ENCODE measurements at regions not wholly inside any gene's neighbourhood (a gene's known extent, or its start where the extent isn't known, plus 50 kb on each side); places are given as distances from the start of the nearest gene placed in this dataset.
"Not testable (repeated sequence)": the region's sequence is repeated elsewhere in the genome, so short reads cannot be mapped to it uniquely, and the experiment has no call there.

GRCh38 chr22:34829485-34829884 is 236.5 kb upstream of the ISX start:
- TF ChIP-seq CTCF (IDR thresholded peaks at IDR 0.05; ENCODE audit: borderline replicate concordance, extremely low read depth, insufficient read depth) = no peak
- DNase-seq (no peak), FAIRE-seq (no peak)
- Histone ChIP-seq H3K36me3 (ENCODE audit: control insufficient read depth in 2 of 3, insufficient read depth in 3 of 3, low read length in 3 of 3) (no peaks in the 10 kb centered on the region), H3K27ac (ENCODE audit: low read depth in 2 of 2, low read length in 2 of 2) (no peak overlapping the region), H3K4me1 (ENCODE audit: control insufficient read depth in 2 of 3, insufficient read depth in 2 of 3, low read depth in 1 of 3, low read length in 3 of 3) (peaks cover 0 to 2% (median 0%) of the 10 kb centered on the region in 3 donors), H3K9ac (ENCODE audit: low read length in 3 of 3) (no peak overlapping the region), H3K9me3 (ENCODE audit: control insufficient read depth in 2 of 3, insufficient read depth in 1 of 3, low read length in 3 of 3) (no peaks in the 10 kb centered on the region), H3K4me3 (ENCODE audit: low read length in 3 of 3) (no peak overlapping the region), H3K27me3 (ENCODE audit: control insufficient read depth, insufficient read depth, low read length) (no peaks in the 10 kb centered on the region)
- intact Hi-C loops (cut with DNase I) = no loop called here

- Histone ChIP-seq H3K27me3 (ENCODE audit: control insufficient read depth, insufficient read depth, low read length) (no peaks in the 10 kb centered on the region), H3K36me3 (ENCODE audit: control insufficient read depth in 2 of 3, insufficient read depth in 3 of 3, low read length in 3 of 3) (no peaks in the 10 kb centered on the region), H3K4me1 (ENCODE audit: control insufficient read depth in 2 of 3, insufficient read depth in 2 of 3, low read depth in 1 of 3, low read length in 3 of 3) (no peaks in the 10 kb centered on the region), H3K27ac (ENCODE audit: low read depth in 2 of 2, low read length in 2 of 2) (no peak overlapping the region), H3K9me3 (ENCODE audit: control insufficient read depth in 2 of 3, insufficient read depth in 1 of 3, low read length in 3 of 3) (no peaks in the 10 kb centered on the region), H3K9ac (ENCODE audit: low read length in 3 of 3) (no peak overlapping the region), H3K4me3 (ENCODE audit: low read length in 3 of 3) (no peak overlapping the region)
- intact Hi-C loops (cut with DNase I) = no loop called here
- DNase-seq (no peak), FAIRE-seq (no peak)
- no peak for TF ChIP-seq CTCF (IDR thresholded peaks at IDR 0.05; ENCODE audit: borderline replicate concordance, extremely low read depth, insufficient read depth)
These were observed 231.9 kb upstream of the ISX start for GRCh38 chr22:34834059-34834458.

GRCh38 chr22:34834541-34834940 is 231.4 kb upstream of the ISX start:
- H3K36me3 ChIP-seq (ENCODE audit: control insufficient read depth in 2 of 3, insufficient read depth in 3 of 3, low read length in 3 of 3); H3K27me3 ChIP-seq (ENCODE audit: control insufficient read depth, insufficient read depth, low read length); H3K9ac ChIP-seq (ENCODE audit: low read length in 3 of 3); H3K9me3 ChIP-seq (ENCODE audit: control insufficient read depth in 2 of 3, insufficient read depth in 1 of 3, low read length in 3 of 3); H3K4me1 ChIP-seq (ENCODE audit: control insufficient read depth in 2 of 3, insufficient read depth in 2 of 3, low read depth in 1 of 3, low read length in 3 of 3); intact Hi-C loops (cut with DNase I); DNase-seq; H3K27ac ChIP-seq (ENCODE audit: low read depth in 2 of 2, low read length in 2 of 2); FAIRE-seq; H3K4me3 ChIP-seq (ENCODE audit: low read length in 3 of 3): not testable (repeated sequence)

- no peak overlapping the region for H3K9ac ChIP-seq (ENCODE audit: low read length in 3 of 3)
- no peak for FAIRE-seq
- H3K4me3 ChIP-seq (ENCODE audit: low read length in 3 of 3) = no peak overlapping the region
- intact Hi-C loops (cut with DNase I) = no loop called here
- no peaks in the 10 kb centered on the region for H3K4me1 ChIP-seq (ENCODE audit: control insufficient read depth in 2 of 3, insufficient read depth in 2 of 3, low read depth in 1 of 3, low read length in 3 of 3)
- no peak overlapping the region for H3K27ac ChIP-seq (ENCODE audit: low read depth in 2 of 2, low read length in 2 of 2)
- H3K9me3 ChIP-seq (ENCODE audit: control insufficient read depth in 2 of 3, insufficient read depth in 1 of 3, low read length in 3 of 3) = no peaks in the 10 kb centered on the region
- no peaks in the 10 kb centered on the region for H3K27me3 ChIP-seq (ENCODE audit: control insufficient read depth, insufficient read depth, low read length)
- peak in 2 of 5 donors; percentile 34 to 40 for DNase-seq
- TF ChIP-seq CTCF (IDR thresholded peaks at IDR 0.05; ENCODE audit: borderline replicate concordance, extremely low read depth, insufficient read depth) = no peak
- no peaks in the 10 kb centered on the region for H3K36me3 ChIP-seq (ENCODE audit: control insufficient read depth in 2 of 3, insufficient read depth in 3 of 3, low read length in 3 of 3)
These were observed 224.6 kb upstream of the ISX start for GRCh38 chr22:34841331-34841771.
